Activated CD4-positive, alpha-beta T cell treated with anti-CD3 and anti-CD28 coated beads, Interleukin-2, amount 50 U/mL, for 48 hours (primary cell): ENCODE measurements at regions not wholly inside any gene's neighbourhood (a gene's known extent, or its start where the extent isn't known, plus 50 kb on each side); places are given as distances from the start of the nearest gene placed in this dataset.

Experiments used
- DNase-seq, 2 experiments: peaks; one replicate each; pipeline ENCODE4 v3.0.0-alpha.2; 2020

DNA sequence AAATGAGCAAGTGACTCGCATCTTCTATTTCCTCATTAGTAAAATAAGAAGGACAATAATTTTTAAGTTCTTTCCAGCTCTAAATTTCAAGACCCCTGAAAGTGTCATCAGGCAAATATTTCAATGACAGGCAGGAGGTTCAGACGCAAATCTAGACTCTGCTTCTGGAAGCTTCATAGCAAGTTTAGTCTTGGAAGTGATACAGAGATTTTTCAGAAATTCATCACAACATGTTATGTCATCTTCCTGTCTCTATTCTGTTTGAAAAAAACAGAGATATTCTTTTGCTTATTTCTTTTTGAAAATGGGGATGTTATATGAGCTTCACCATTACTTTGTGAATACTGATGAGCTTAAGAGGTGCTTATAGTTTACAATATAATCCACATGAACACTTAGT is 74.0 kb downstream of the C3orf85 start:
- DNase-seq = no peak

DNA sequence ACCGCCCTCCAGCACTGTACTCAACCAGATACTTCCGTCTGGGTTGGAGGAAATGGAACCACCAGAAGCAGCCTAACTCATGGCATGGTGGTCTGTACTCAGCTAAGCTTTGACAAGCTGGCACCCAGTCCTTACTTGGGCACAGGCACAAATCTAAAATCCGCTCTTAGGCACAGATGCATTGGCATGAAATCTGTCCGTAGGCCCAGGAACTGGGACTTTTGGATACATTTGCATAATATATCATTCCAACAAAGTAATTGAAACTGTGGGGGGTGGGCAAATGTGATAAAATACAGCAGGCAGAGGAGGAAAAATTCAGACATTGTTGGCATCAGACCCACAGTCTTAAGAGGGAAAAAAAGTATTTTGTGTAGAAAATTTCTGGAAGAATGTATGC is 75.4 kb downstream of the C3orf85 start:
- DNase-seq = no peak

DNA sequence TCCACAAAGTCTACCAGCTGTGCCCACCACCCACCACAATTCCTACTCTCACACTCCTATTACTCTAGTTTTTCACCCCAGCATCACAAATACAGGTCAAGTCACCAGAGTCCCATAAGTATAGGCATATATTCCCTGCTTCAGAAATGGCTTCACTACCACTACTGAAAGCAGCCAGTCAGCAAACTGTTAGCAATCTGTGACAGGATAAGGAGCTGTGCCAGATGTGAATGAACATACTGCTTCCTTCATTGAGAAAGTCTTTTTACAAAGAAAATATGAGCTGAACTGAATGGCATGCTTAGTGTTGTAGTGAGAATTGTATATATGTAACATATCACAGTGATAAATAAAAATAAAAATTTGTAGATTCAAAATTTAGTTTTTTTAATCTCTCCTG is 76.8 kb downstream of the C3orf85 start:
- no peak for DNase-seq

DNA sequence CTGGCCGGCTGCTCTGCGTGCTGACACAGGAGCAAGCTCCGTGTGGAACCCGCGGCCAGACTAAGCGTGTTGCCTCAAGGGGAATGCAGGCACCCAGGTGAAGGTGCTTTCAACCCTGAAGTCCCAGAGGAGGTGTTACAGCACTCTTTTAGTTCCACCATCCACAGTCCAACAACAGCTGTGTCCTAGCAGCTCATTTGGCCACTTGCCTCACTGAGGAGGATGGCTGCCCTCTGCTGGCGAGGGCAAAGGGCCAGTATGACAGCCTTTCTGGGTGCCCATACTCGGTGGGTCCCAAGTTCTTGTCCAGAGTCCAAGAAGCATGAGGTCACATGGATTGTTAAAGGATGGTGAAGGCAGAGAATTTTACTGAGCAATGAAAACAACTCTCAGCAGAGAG is 87.8 kb downstream of the C3orf85 start:
- peak; percentile 2 to 11 for DNase-seq

DNA sequence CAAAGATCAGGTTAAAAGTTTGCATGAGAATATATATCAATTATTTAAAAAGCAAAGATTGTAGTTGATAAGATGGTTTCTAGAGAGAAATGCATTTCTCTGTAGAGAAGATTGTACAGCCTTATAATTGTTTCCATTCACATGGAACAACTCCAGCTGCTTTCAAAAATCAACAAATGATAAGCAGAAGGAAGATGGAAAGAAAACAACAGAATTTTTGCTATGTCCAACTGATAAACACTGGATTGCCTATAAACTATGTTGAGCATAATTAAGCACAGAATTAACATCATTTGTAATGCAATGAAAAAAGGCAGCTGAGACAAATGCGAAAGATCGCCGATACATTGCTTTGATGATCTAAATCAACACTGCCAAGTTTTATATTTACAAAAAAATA is 89.0 kb downstream of the C3orf85 start:
- DNase-seq = no peak

DNA sequence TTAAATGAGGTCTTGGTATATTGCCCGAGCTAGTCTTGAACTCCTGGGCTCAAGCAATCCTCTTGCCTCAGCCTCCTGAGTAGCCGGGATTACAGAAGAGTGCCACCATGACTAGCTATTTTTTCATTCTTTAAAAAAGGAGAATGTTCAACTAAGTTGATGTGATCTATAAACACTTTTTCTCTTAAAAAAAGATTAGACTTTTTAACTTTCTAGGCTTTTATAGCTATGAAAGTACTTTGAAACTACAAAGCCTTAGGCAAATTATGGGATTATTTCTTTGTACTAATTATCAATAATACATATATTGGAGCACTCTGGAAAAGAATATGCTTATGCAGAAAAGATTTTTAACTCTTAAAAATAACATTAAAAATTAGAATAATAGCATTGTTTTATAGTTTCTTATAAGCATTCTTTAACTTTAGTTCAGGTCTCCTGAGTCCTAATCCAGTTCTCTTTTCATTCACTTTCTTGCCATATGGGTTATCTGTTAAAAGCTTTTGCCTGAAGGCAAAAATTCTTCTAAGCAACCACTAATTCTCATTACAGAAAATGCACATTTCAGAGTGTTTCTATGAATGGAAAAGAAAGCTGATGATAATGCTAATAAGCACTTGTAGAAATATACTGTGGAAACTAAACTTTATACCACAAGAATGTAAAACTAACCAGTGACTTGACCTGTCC is 87.8 kb downstream of the DPPA2 start:
- DNase-seq = no peak

DNA sequence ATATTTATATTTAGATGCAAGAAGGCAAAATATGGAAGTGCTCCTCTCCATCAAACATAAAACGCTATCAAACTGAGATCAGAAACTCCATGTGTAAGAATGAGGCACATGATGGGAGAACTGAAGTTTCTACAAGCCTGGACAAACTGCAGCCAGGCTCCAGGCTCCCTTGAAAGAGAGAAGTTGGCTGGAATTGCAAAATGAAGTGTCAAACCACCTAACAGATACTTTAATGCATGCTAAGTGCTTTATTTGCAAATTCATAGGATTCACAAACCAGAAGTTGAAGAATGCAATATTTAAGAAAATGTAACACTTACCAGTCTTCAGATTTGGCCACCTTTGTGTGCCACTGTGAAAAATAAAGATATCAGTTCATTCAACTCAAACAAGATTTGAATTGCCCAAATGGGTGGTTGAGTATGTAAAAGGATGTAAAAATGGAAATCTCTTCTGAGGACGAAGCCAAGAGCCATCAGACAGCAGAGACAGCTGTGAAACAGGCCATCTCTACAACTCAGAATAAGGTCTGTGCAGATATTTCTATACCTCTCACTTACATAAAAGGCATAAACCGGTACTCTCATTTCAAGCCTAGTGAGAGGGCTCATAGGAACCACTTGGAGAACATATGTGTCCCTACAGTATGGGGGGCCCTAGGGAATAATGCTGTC is 87.0 kb downstream of the DPPA2 start:
- no peak for DNase-seq

DNA sequence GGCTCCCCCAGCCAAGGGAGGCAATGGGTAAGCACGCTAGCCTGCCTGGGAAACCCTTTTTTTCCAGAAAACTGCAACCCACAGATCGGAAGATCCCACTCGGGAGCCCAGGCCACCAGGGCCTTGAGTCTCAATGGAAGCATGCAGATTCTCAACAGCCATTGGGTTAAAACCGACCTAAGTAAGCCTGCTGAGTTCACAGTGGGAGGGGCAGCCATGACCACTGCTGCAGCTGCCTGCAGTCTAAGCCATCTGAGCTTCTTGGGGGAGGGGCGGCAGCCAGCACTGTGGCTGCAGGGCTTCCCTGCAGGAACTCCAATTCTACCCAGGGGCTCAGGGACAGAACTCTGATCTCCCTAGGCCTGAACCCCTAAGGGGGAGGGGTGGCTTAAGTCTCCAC is 82.0 kb downstream of the DPPA2 start:
- no peak for DNase-seq

DNA sequence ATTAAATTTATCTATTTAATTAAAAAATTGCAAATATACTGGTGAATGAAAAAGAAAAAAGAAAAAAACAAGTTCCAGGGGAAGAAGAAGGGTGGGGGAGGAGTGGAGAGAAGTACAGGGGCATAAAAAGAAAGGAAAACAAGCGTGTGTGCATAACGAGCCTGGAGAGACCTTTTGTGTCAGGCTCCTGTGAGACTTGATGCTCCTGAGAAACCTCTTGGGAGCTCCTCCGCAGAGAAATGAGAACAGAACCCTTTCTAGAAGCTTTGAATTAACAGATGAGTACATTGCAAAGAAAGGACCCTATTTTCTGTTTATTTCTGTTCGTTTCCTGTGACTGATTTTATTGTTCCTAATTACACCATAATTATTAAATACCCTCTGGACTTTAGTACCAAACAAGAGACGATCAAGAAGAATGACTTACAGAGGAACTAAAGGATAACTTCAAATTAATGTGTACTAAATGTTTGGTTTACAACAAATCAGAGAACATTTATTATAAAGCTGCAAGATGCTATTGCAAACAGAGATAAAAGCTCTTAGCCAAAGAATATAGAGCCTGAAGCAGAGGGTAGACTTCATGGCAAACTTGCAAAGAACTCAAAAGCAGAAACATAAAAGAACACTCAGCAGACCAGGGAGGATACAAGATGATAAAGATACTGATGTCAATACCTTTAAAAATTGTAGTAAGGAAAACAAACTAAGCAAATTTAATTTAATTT is 74.7 kb downstream of the DPPA2 start:
- no peak for DNase-seq

DNA sequence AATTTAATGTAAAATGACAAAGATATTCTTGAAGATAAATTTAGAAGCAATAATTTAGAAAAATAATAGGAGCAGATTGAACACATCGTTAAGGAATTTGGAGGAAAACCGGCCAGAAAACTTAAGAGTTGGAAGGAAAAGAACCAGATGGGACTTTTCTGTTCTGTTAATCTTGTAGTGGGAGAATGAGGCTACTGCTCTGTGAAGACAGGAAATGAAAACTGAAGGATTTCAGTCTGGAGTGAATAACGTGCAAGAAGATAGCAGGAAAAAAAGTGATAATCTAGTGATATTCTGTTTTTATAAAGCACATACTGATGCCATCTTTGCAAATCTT is 74.2 kb downstream of the DPPA2 start:
- no peak for DNase-seq
